ENCODE measurements at regions not wholly inside any gene's neighbourhood (a gene's known extent, or its start where the extent isn't known, plus 50 kb on each side); places are given as distances from the start of the nearest gene placed in this dataset.

GRCh38 chr20:40416274-40416673 lies 272.8 kb downstream of the MAFB start:
- DNase-seq (ENCODE audit: extremely low read depth, low read depth, low spot score), result no peak

GRCh38 chr20:40414843-40415615 lies 274.0 kb downstream of the MAFB start:
- no peak for DNase-seq (ENCODE audit: extremely low read depth, low read depth, low spot score)

- no peak for DNase-seq (ENCODE audit: extremely low read depth, low read depth, low spot score)
These were observed 279.0 kb downstream of the MAFB start for GRCh38 chr20:40410028-40410427.

GRCh38 chr20:40397467-40397866 lies 291.6 kb downstream of the MAFB start:
- no peak for DNase-seq (ENCODE audit: extremely low read depth, low read depth, low spot score)

- DNase-seq (ENCODE audit: extremely low read depth, low read depth, low spot score), result no peak
These were observed 295.6 kb downstream of the MAFB start for GRCh38 chr20:40393197-40394079.

GRCh38 chr20:40390654-40391053 lies 298.4 kb downstream of the MAFB start:
- no peak for DNase-seq (ENCODE audit: extremely low read depth, low read depth, low spot score)

GRCh38 chr20:40370800-40371199 lies 318.2 kb downstream of the MAFB start:
- DNase-seq (ENCODE audit: extremely low read depth, low read depth, low spot score), result no peak

- DNase-seq (ENCODE audit: extremely low read depth, low read depth, low spot score), result no peak
These were observed 320.2 kb downstream of the MAFB start for GRCh38 chr20:40368876-40369275.

- no peak for DNase-seq (ENCODE audit: extremely low read depth, low read depth, low spot score)
These were observed 327.1 kb downstream of the MAFB start for GRCh38 chr20:40361916-40362315.

- no peak for DNase-seq (ENCODE audit: extremely low read depth, low read depth, low spot score)
These were observed 329.7 kb downstream of the MAFB start for GRCh38 chr20:40359131-40359912.

GRCh38 chr20:40354880-40355279 lies 334.2 kb downstream of the MAFB start:
- DNase-seq (ENCODE audit: extremely low read depth, low read depth, low spot score), result no peak

GRCh38 chr20:40343390-40343789 lies 345.6 kb downstream of the MAFB start:
- no peak for DNase-seq (ENCODE audit: extremely low read depth, low read depth, low spot score)

GRCh38 chr20:40341561-40341960 lies 347.5 kb downstream of the MAFB start:
- DNase-seq (ENCODE audit: extremely low read depth, low read depth, low spot score), result no peak

- DNase-seq (ENCODE audit: extremely low read depth, low read depth, low spot score), result no peak
These were observed 349.2 kb downstream of the MAFB start for GRCh38 chr20:40339661-40340449.

- no peak for DNase-seq (ENCODE audit: extremely low read depth, low read depth, low spot score)
These were observed 352.5 kb downstream of the MAFB start for GRCh38 chr20:40336533-40336932.

GRCh38 chr20:40335901-40336351 lies 353.1 kb downstream of the MAFB start:
- DNase-seq (ENCODE audit: extremely low read depth, low read depth, low spot score), result no peak

- DNase-seq (ENCODE audit: extremely low read depth, low read depth, low spot score), result no peak
These were observed 353.6 kb downstream of the MAFB start for GRCh38 chr20:40335437-40335836.

- DNase-seq (ENCODE audit: extremely low read depth, low read depth, low spot score), result no peak
These were observed 355.4 kb downstream of the MAFB start for GRCh38 chr20:40333591-40333990.

- DNase-seq (ENCODE audit: extremely low read depth, low read depth, low spot score), result no peak
These were observed 357.1 kb downstream of the MAFB start for GRCh38 chr20:40331807-40332560.

- DNase-seq (ENCODE audit: extremely low read depth, low read depth, low spot score), result no peak
These were observed 357.8 kb downstream of the MAFB start for GRCh38 chr20:40331249-40331648.
